ENCODE measurements at regions not wholly inside any gene's neighbourhood (a gene's known extent, or its start where the extent isn't known, plus 50 kb on each side); places are given as distances from the start of the nearest gene placed in this dataset.

DNA sequence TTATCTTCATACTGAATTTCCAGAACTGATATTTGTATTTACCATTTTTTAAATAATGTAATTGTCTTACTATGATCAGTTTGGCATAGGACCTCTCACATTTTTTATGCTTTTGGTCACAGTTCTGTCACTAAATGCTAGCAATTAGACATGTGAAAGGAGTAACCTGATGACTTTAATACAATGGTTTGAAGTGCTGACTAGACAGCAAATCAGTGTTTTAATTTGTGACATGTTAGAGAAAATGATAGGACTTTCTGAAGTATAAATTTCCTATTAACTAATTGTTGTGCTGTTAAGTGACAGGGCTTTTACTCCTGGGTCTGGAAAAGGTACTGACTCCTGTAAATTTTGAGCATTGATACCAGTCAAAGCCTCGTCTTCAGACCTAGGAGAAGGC is 117.5 kb downstream of the ZNF330 start:
- no peaks in the 10 kb centered on the region for H3K79me2 ChIP-seq (ENCODE audit: insufficient read depth)
- ChIA-PET CTCF (no interaction called here), POLR2A (no interaction called here)
- no peaks in the 10 kb centered on the region for H3K27me3 ChIP-seq (ENCODE audit: insufficient read depth)
- DNase-seq = no peak
- TF ChIP-seq JUND (IDR thresholded peaks at IDR 0.05) (no peak), CHD2 (IDR thresholded peaks at IDR 0.05; ENCODE audit: low read length, partially characterized antibody) (no peak), TCF12 (IDR thresholded peaks at IDR 0.05) (no peak), USF2 (IDR thresholded peaks at IDR 0.05; ENCODE audit: borderline replicate concordance, low read depth, low read length) (no peak), EZH2phosphoT487 (IDR thresholded peaks at IDR 0.05; ENCODE audit: borderline replicate concordance, low read depth) (no peak), REST (IDR thresholded peaks at IDR 0.05; ENCODE audit: low read depth, low read length) (no peak), GABPA (IDR thresholded peaks at IDR 0.05; ENCODE audit: low read depth) (no peak), NRF1 (IDR thresholded peaks at IDR 0.05; ENCODE audit: low read depth, low read length) (no peak), FOSL2 (IDR thresholded peaks at IDR 0.05; ENCODE audit: borderline replicate concordance, low read depth) (no peak), NFIC (IDR thresholded peaks at IDR 0.05; ENCODE audit: borderline replicate concordance) (no peak)
- TF ChIP-seq, protein P1, sequence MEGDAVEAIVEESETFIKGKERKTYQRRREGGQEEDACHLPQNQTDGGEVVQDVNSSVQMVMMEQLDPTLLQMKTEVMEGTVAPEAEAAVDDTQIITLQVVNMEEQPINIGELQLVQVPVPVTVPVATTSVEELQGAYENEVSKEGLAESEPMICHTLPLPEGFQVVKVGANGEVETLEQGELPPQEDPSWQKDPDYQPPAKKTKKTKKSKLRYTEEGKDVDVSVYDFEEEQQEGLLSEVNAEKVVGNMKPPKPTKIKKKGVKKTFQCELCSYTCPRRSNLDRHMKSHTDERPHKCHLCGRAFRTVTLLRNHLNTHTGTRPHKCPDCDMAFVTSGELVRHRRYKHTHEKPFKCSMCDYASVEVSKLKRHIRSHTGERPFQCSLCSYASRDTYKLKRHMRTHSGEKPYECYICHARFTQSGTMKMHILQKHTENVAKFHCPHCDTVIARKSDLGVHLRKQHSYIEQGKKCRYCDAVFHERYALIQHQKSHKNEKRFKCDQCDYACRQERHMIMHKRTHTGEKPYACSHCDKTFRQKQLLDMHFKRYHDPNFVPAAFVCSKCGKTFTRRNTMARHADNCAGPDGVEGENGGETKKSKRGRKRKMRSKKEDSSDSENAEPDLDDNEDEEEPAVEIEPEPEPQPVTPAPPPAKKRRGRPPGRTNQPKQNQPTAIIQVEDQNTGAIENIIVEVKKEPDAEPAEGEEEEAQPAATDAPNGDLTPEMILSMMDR (IDR thresholded peaks at IDR 0.05) = no peak
- TF ChIP-seq, protein P2, sequence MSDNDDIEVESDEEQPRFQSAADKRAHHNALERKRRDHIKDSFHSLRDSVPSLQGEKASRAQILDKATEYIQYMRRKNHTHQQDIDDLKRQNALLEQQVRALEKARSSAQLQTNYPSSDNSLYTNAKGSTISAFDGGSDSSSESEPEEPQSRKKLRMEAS (IDR thresholded peaks at IDR 0.05; ENCODE audit: low read depth) = no peak
- TF ChIP-seq, protein P3, sequence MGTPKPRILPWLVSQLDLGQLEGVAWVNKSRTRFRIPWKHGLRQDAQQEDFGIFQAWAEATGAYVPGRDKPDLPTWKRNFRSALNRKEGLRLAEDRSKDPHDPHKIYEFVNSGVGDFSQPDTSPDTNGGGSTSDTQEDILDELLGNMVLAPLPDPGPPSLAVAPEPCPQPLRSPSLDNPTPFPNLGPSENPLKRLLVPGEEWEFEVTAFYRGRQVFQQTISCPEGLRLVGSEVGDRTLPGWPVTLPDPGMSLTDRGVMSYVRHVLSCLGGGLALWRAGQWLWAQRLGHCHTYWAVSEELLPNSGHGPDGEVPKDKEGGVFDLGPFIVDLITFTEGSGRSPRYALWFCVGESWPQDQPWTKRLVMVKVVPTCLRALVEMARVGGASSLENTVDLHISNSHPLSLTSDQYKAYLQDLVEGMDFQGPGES (IDR thresholded peaks at IDR 0.05; ENCODE audit: low read depth, low read length) = no peak
- no peak overlapping the region for H3K27ac ChIP-seq (ENCODE audit: low read depth in 2 of 2, low read length in 1 of 2)
- H2AFZ ChIP-seq (ENCODE audit: low read depth) = no peak overlapping the region
- H3K9me3 ChIP-seq = no peaks in the 10 kb centered on the region
- H3K4me3 ChIP-seq (ENCODE audit: low read depth in 2 of 2, low read length in 1 of 2) = no peak overlapping the region
- no peaks in the 10 kb centered on the region for H3K4me1 ChIP-seq (ENCODE audit: control insufficient read depth in 1 of 2, insufficient read depth in 2 of 2, low read depth in 1 of 2, low read length in 1 of 2)
- no peaks in the 10 kb centered on the region for H3K36me3 ChIP-seq (replicated peaks in 1 of 2; ENCODE audit: control insufficient read depth in 1 of 2, insufficient read depth in 2 of 2, low read length in 1 of 2)
- no peak overlapping the region for H3K9ac ChIP-seq
- H4K20me1 ChIP-seq (ENCODE audit: insufficient read depth) = no peaks in the 10 kb centered on the region
- no peak overlapping the region for H3K4me2 ChIP-seq
- 92% methylated on average over 1 of the region's 1 CpG for WGBS (ENCODE audit: low lambda C conversion rate)
- no peaks in the 10 kb centered on the region for H3K9me2 ChIP-seq
- H3F3A ChIP-seq (replicated peaks; ENCODE audit: insufficient read depth) = no peaks in the 10 kb centered on the region

All from SK-N-SH (cell line).